Activated naive CD4-positive, alpha-beta T cell treated with anti-CD3 and anti-CD28 coated beads, Interleukin-2, amount 50 U/mL, for 24 hours (primary cell): ENCODE measurements at regions not wholly inside any gene's neighbourhood (a gene's known extent, or its start where the extent isn't known, plus 50 kb on each side); places are given as distances from the start of the nearest gene placed in this dataset.
A peak's percentile ranks its signal among the peaks of the same experiment; 100 is the strongest.

Source experiments
- H3K27ac Mint-ChIP-seq: one replicate; pipeline ENCODE4 v1.8.0; 2021; ENCODE audit warnings: mild to moderate bottlenecking, mixed read lengths
- H3K27me3 Mint-ChIP-seq: one replicate; pipeline ENCODE4 v1.8.0; 2021; ENCODE audit warnings: mixed read lengths
- H3K36me3 Mint-ChIP-seq: one replicate; pipeline ENCODE4 v1.8.0; 2021; ENCODE audit warnings: mixed read lengths
- H3K4me1 Mint-ChIP-seq: one replicate; pipeline ENCODE4 v1.8.0; 2021; ENCODE audit warnings: mixed read lengths
- H3K4me3 Mint-ChIP-seq: one replicate; pipeline ENCODE4 v1.8.0; 2021; ENCODE audit warnings: mild to moderate bottlenecking, mixed read lengths
- H3K9me3 Mint-ChIP-seq: one replicate; pipeline ENCODE4 v1.8.0; 2021; ENCODE audit warnings: mixed read lengths

GRCh38 chr9:105854783-105855724 lies 160.7 kb downstream of the TMEM38B start:
- H3K27me3 Mint-ChIP-seq: no peaks in the 10 kb centered on the region
- no peak overlapping the region for H3K27ac Mint-ChIP-seq
- H3K4me1 Mint-ChIP-seq: peaks cover 31% of the 10 kb centered on the region
- H3K4me3 Mint-ChIP-seq: no peak overlapping the region
- peaks cover 6% of the 10 kb centered on the region for H3K9me3 Mint-ChIP-seq
- peaks cover 2% of the 10 kb centered on the region for H3K36me3 Mint-ChIP-seq

GRCh38 chr9:105855987-105856386 lies 161.6 kb downstream of the TMEM38B start:
- Mint-ChIP-seq H3K9me3 (peaks cover 6% of the 10 kb centered on the region), H3K4me3 (no peak overlapping the region), H3K4me1 (peaks cover 31% of the 10 kb centered on the region), H3K36me3 (peaks cover 2% of the 10 kb centered on the region), H3K27me3 (no peaks in the 10 kb centered on the region), H3K27ac (no peak overlapping the region)

- Mint-ChIP-seq H3K27ac (no peak overlapping the region), H3K27me3 (no peaks in the 10 kb centered on the region), H3K4me3 (no peak overlapping the region), H3K9me3 (peaks cover 6% of the 10 kb centered on the region), H3K4me1 (peaks cover 31% of the 10 kb centered on the region), H3K36me3 (peaks cover 2% of the 10 kb centered on the region)
These were observed 163.8 kb downstream of the TMEM38B start for GRCh38 chr9:105858006-105858690.

- peak overlapping the region; percentile 76 for H3K27ac Mint-ChIP-seq
- H3K4me3 Mint-ChIP-seq: peak overlapping the region; percentile 53
- peaks cover 31% of the 10 kb centered on the region for H3K4me1 Mint-ChIP-seq
These were observed 164.5 kb downstream of the TMEM38B start for GRCh38 chr9:105858877-105859276.

GRCh38 chr9:105859428-105860091 lies 165.2 kb downstream of the TMEM38B start:
- Mint-ChIP-seq H3K36me3 (peaks cover 2% of the 10 kb centered on the region), H3K9me3 (peaks cover 6% of the 10 kb centered on the region), H3K27ac (peak overlapping the region; percentile 76), H3K4me1 (peaks cover 31% of the 10 kb centered on the region), H3K27me3 (no peaks in the 10 kb centered on the region), H3K4me3 (peak overlapping the region; percentile 53)

More at GRCh38 chr9:105858877-105859276, 164.5 kb downstream of the TMEM38B start:
- Mint-ChIP-seq H3K27me3 (no peaks in the 10 kb centered on the region), H3K9me3 (peaks cover 6% of the 10 kb centered on the region), H3K36me3 (peaks cover 2% of the 10 kb centered on the region)

- Mint-ChIP-seq H3K4me1 (peaks cover 31% of the 10 kb centered on the region), H3K9me3 (peaks cover 6% of the 10 kb centered on the region), H3K27ac (no peak overlapping the region), H3K4me3 (no peak overlapping the region), H3K36me3 (peaks cover 2% of the 10 kb centered on the region), H3K27me3 (no peaks in the 10 kb centered on the region)
These were observed 166.2 kb downstream of the TMEM38B start for GRCh38 chr9:105860516-105860915.

GRCh38 chr9:105861972-105862371 lies 167.6 kb downstream of the TMEM38B start:
- H3K36me3 Mint-ChIP-seq: peaks cover 2% of the 10 kb centered on the region
- H3K4me3 Mint-ChIP-seq: no peak overlapping the region
- no peak overlapping the region for H3K27ac Mint-ChIP-seq
- peaks cover 31% of the 10 kb centered on the region for H3K4me1 Mint-ChIP-seq
- peaks cover 6% of the 10 kb centered on the region for H3K9me3 Mint-ChIP-seq
- no peaks in the 10 kb centered on the region for H3K27me3 Mint-ChIP-seq

- Mint-ChIP-seq H3K36me3 (no peaks in the 10 kb centered on the region), H3K27me3 (no peaks in the 10 kb centered on the region), H3K27ac (no peak overlapping the region), H3K4me1 (peaks cover 7% of the 10 kb centered on the region), H3K9me3 (no peaks in the 10 kb centered on the region), H3K4me3 (no peak overlapping the region)
These were observed 170.0 kb downstream of the TMEM38B start for GRCh38 chr9:105864248-105864898.

GRCh38 chr9:105865285-105865684 lies 170.9 kb downstream of the TMEM38B start:
- Mint-ChIP-seq H3K9me3 (no peaks in the 10 kb centered on the region), H3K27ac (no peak overlapping the region), H3K4me1 (no peaks in the 10 kb centered on the region), H3K27me3 (no peaks in the 10 kb centered on the region), H3K36me3 (no peaks in the 10 kb centered on the region), H3K4me3 (no peak overlapping the region)

GRCh38 chr9:105871540-105871939 lies 177.2 kb downstream of the TMEM38B start:
- Mint-ChIP-seq H3K27ac (no peak overlapping the region), H3K4me1 (no peaks in the 10 kb centered on the region), H3K36me3 (no peaks in the 10 kb centered on the region), H3K4me3 (no peak overlapping the region), H3K27me3 (no peaks in the 10 kb centered on the region), H3K9me3 (no peaks in the 10 kb centered on the region)

GRCh38 chr9:105873801-105874200 lies 179.5 kb downstream of the TMEM38B start:
- Mint-ChIP-seq H3K36me3 (no peaks in the 10 kb centered on the region), H3K4me3 (no peak overlapping the region), H3K27ac (no peak overlapping the region), H3K27me3 (no peaks in the 10 kb centered on the region), H3K4me1 (no peaks in the 10 kb centered on the region), H3K9me3 (no peaks in the 10 kb centered on the region)

- no peak overlapping the region for H3K27ac Mint-ChIP-seq
- no peak overlapping the region for H3K4me3 Mint-ChIP-seq
- no peaks in the 10 kb centered on the region for H3K9me3 Mint-ChIP-seq
- H3K27me3 Mint-ChIP-seq: peaks cover 3% of the 10 kb centered on the region
- no peaks in the 10 kb centered on the region for H3K36me3 Mint-ChIP-seq
- no peaks in the 10 kb centered on the region for H3K4me1 Mint-ChIP-seq
These were observed 183.4 kb downstream of the TMEM38B start for GRCh38 chr9:105877721-105878120.

GRCh38 chr9:105879181-105879580 lies 184.8 kb downstream of the TMEM38B start:
- Mint-ChIP-seq H3K9me3 (no peaks in the 10 kb centered on the region), H3K27ac (no peak overlapping the region), H3K4me3 (no peak overlapping the region), H3K36me3 (no peaks in the 10 kb centered on the region), H3K27me3 (peaks cover 3% of the 10 kb centered on the region), H3K4me1 (no peaks in the 10 kb centered on the region)

- Mint-ChIP-seq H3K4me3 (no peak overlapping the region), H3K27me3 (peaks cover 3% of the 10 kb centered on the region), H3K36me3 (no peaks in the 10 kb centered on the region), H3K4me1 (no peaks in the 10 kb centered on the region), H3K27ac (no peak overlapping the region), H3K9me3 (no peaks in the 10 kb centered on the region)
These were observed 186.2 kb downstream of the TMEM38B start for GRCh38 chr9:105880517-105880916.

GRCh38 chr9:105881021-105881420 lies 186.7 kb downstream of the TMEM38B start:
- Mint-ChIP-seq H3K9me3 (no peaks in the 10 kb centered on the region), H3K36me3 (no peaks in the 10 kb centered on the region), H3K4me3 (no peak overlapping the region), H3K27ac (no peak overlapping the region), H3K27me3 (peaks cover 3% of the 10 kb centered on the region), H3K4me1 (no peaks in the 10 kb centered on the region)
